GM21423 (cell line): ENCODE measurements at regions not wholly inside any gene's neighbourhood (a gene's known extent, or its start where the extent isn't known, plus 50 kb on each side); places are given as distances from the start of the nearest gene placed in this dataset.

Experiments used
- ATAC-seq: cut with Tn5 transposase; IDR thresholded peaks from one replicate; pipeline ENCODE4 v1.9.1; 2021; ENCODE audit warnings: mild to moderate bottlenecking, moderate library complexity; ENCODE audit not compliant: unreplicated experiment

DNA sequence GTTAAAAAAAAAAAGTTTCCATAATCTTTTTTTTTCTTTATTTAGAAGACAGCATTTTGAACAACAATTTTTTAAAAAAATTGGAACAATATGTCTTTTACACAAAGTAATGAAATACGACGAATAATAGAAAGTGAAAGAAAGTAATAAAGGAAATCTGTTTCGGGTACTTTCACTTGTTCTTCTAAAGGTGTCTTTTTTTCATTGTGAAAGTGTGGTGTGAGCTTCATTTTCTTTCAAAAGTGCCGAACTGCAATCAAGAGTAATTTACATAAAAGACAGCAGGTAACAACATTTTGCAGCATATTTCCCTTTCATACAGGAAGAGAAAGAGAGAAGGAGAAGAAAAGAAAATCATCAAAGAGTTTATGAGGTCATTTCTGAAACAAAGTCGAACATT lies 159.7 kb upstream of the CDH12 start:
- ATAC-seq = peak; percentile 62

DNA sequence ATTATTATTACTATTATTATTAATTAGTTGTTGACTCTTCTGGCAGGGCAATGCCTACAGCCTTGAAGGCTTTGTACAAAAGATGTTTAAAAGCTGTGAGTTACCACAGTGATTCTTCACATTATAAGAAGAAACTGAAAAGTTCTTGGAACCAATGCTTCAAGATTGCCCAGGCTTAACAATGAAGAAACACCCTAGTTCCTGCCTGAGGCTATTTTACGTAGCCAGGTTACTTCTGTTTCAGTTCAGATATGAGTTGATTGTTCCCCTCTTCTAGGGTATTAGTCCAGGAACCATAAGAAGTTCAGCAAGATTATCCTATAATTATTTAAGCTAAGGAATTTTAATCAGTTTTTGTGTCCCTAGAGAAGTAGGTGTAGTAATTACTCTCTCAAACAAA lies 154.6 kb upstream of the CDH12 start:
- ATAC-seq = no peak

DNA sequence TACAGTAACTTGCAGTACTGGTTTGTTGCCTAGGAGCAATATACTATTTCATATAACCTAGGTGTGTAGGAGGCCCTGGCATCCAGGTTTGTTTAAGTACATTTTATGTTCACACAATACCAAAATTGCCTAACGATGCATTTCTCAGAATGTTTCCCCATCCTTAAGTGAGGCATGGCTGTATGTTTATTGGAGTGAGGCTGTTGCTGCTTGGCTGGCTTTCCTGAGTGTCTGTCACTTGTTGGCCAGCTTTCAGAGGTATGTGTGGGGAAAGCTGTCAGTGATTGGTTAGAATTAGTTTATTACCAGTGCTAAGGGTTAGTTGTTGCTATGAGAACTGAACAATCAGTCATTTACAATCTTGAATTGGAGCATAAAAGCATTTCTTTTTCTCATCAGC lies 154.1 kb upstream of the CDH12 start:
- no peak for ATAC-seq

DNA sequence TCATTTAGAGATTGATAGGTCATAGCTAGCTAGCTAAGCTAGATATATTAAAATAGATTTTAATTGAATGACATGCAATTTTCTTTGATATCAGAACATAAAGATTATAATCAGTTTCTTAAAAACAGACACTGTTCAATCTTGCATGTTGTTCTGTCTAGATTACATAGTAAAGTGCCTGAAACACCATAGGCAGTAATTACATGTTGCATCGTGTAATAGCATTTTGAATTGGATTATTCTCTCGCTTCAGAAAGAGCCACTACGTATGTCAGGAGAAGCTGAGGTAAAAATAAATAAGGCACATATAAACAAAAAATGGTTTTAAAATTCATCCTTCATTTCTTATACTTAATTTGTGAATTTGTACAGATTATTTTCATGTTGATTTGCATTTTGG lies 148.0 kb upstream of the CDH12 start:
- ATAC-seq = no peak

DNA sequence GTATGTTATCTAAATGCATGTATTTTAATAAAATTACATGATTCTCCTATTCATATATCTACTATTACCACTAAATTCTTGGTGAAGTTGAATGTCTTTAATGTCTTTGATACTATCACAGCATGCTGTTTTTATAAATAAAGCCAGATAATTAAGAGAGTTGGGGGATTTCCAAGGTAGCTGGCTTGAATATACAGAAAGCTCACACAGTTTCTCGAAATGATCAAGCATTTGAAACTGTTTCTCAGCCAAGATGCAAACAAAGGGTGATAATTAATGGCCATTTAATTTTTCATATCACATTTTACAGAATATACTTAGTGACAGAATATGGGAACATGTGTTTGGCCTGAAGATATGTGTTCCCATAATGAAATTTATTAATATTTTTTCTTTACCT lies 145.6 kb upstream of the CDH12 start:
- no peak for ATAC-seq

DNA sequence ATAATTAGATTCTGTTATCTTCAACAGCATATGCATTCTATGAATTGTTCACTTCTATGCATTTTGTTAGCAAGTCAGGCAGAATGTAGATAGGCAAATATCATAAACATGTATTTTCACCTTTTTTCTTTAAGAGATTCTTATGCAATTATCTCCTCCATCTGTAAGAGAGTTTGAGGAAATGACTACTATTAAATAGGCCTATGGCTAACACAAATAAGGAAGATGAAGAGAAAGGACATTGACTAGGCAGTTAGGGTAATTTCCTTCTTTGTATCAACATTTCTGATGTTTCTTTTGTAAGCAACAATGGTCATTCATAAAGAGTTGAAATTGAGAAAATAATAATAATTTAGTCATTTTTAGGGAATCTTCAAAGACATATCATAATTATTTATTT lies 145.2 kb upstream of the CDH12 start:
- no peak for ATAC-seq

DNA sequence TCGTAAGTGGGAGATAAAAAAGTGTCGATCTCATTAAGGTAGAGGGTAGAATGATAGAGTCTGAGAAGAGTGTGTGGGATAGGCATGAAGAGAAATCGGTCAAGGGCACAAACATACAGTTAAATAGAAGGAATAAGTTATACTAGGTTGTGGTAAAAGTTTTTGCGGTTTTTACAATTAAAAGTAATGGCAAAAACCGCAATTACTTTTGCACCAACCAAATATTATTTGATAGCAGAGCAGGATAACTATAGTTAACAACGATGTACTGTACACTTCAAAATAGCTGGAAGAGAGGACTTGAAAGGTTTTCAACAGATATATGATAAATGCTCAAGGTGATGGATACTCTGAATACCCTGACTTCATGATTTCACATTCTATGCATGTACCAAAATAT lies 135.8 kb upstream of the CDH12 start:
- no peak for ATAC-seq

DNA sequence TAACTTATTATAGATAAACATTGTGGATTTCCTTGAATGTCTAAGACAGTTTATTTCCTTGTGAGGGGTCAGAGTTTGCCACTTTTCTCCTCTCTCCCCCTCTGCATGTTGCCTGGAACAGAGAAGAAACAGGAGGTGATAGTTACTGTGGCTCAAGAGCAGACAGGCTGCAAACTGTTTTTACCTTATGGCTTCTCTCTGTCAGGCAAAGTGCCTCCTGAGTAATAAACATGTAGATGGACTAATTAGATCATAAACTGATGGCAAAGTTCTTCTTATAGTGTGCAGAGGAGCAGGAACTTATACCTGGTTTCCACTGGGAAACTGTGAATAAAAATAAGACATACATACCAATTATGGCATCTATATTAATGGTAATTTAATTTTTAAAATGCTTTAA lies 133.1 kb upstream of the CDH12 start:
- no peak for ATAC-seq

DNA sequence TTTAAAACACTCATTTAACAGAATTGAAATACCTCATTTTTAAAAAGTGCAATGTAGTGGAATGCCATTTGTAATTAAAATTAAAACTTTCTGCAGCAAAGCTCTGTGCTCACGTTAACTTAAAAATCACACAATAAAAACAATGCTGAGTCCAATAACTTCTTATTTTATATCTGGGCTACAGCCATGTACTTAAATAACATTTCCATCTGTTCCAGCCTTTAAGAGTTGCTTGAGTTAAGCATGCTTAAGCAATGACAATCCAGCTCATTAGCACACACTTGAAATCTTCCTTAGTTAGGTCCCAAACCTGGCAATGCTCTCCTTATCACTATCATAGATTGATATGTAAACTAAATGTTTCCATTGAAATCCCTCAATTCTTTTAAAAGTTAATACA lies 132.3 kb upstream of the CDH12 start:
- ATAC-seq = no peak

DNA sequence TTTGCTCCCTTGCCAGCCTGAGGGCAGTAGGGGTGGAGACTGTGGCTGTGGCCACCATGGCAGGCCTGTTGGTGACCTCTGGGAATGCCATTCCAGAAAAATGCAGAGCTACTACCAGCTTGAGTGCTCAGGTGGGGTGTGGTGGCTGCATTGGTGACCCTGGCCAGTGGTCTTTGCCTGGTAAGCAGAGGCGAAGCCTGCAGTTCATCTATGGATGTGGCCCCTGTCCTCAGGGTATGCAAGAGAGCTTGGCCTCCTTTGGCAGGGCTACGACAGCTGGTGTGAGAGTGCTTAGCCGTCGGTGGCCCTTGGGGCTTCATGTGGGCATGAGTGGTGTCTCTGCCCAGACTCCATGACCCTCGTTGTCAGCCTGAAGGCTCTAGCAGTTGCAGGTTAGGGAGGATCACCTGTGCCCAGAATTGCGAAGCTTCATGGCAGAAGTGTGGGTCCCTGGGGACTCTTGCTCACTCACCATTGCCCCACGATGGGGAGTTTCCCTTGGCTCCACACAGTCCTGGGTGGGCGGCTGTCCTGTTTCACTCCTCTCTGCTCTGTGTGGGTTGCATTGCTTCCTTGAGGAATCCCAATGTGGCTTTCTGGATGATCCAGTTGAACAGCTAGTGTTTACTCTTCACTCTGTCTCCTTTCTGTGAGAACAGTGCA lies 117.9 kb upstream of the CDH12 start:
- ATAC-seq = no peak

DNA sequence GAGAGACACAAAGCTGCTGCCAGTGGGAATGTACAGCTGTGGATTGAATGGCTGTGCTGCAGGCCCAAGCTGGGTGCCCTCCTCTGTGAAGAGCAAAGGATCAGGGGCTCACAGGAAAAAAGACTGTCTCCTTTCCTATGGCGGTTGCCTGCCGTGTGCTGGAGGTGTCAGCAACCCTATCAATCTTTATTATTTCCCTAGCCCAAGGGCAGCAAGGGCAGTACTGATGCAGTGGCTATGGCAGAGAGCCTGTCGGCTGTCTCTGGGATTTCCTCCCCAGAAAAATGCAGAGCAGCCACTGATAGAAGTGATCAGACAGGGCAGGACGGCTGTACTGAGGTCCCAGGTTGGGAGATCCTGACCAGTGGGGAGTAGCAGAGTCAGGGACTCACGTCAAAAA lies 117.3 kb upstream of the CDH12 start:
- ATAC-seq = no peak

DNA sequence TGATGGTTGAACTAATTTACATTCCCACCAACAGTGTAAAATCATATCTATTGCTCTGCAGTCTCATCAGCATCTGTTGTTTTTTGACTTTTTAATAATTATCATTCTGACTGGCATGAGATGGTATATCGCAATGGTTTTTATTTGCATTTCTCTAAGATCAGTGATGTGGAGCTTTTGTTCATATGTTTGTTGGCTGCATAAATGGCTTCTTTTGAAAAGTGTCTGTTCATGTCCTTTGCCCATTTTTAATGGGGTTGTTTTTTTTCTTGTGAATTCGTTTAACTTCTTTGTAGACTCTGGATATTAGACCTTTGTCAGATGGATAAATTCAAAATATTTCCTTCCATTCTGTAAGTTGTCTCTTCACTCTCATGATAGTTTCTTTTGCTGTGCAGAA lies 115.2 kb upstream of the CDH12 start:
- no peak for ATAC-seq

DNA sequence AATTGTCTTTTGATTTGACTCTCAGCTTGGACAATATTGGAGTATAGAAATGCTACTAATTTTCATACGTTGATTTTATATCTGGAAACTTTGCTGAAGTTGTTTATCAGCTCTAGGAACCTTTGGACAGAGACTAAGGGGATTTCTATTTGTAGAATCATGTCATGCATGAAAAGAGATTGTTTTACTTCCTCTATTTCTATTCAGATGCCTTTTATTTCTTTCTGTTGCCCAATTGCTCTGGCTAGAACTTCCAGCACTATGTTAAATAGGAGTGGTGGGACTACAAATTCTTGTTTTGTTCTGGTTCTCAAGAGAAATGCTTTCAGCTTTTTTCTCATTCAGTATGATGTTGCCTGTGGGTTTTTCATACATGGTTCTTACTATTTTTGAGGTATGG lies 112.8 kb upstream of the CDH12 start:
- no peak for ATAC-seq

DNA sequence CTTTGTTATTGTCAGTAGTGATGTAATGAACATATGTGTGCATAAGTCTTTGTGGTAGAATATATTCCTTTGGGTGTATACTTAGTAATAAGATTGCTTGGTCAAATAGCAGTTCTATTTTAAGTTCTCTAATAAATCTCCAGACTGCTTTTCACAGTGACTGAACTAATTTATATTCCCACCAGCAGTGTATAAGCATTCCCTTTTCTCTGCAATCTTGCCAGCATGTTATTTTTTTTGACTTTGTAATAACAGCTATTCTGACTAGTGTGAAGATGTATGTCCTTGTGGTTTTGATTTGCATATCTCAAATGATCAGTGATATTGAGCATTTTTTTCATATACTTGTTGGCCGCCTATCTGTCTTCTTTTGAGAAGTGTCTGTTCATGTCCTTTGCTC lies 111.5 kb upstream of the CDH12 start:
- no peak for ATAC-seq

DNA sequence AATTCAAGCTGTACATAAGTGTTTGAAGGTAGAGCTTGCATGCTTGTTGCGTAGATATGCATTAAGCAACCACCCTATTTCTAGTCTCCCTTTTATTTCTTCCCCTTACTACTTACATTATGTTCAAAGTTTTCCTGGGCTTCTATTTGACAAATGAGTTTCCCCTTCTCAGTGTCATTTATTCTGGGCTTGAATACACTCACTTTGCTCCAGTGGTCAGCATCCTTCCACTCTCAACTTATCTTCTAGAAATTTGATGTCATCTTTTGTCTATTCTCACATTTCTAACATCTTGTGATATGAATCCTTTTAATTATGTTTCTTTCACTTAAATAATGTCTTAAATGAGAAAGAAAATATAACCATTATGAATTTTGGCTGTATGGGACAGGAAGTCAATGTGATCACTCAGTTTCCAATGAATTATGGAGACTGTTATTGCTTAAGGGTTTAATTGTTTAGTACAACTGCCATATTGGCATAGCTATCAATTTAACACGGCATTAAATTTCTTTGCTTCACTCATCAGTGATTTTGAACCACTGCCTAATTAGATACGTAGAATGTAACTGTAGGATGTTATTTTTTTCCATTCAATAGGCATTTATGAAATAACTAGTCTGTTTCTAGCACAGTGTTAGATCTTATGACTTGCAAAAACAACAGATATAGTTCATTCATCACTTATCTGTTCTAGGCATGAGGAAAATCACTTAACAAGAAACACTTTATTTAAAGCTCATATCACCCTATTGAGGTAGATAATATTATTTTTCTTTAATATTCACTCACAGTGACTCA lies 105.5 kb upstream of the CDH12 start:
- ATAC-seq = no peak

DNA sequence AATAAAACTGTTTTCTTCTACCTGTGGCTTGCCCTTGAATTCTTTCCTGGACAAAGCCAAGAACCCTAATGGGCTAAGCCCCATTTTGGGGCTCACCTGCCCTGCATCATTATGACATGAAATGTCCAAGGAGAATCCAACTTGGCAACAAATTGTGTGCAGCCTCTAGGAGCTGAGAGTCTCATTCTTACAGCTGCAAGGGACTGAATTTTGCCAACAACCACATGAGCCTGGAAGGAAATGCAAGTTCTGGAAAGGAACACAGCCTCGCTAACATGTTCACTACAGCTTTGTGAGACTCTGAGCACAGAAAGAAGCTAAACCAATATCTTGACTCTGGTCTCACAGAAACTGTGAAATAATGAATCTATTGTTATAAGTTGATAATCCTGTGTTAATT lies 94.8 kb upstream of the CDH12 start:
- ATAC-seq = no peak

DNA sequence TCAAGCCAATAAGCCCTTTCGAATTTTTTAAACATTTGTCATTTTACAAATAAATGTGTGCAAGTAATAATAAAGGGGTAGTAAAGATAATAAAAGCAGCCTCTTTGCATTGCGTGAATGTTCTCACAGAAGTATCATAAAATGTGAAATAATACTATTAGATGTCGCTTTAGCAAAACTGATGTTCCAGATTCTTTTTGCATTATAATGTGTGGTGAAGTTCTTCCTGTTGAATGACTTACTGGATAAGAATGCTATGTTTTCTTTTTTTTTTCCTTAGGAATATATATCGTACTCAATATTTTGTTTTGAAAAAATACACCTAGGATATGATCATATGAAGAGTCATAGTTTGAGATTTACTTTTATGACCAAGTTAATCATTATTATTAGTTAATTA lies 85.2 kb upstream of the CDH12 start:
- no peak for ATAC-seq

DNA sequence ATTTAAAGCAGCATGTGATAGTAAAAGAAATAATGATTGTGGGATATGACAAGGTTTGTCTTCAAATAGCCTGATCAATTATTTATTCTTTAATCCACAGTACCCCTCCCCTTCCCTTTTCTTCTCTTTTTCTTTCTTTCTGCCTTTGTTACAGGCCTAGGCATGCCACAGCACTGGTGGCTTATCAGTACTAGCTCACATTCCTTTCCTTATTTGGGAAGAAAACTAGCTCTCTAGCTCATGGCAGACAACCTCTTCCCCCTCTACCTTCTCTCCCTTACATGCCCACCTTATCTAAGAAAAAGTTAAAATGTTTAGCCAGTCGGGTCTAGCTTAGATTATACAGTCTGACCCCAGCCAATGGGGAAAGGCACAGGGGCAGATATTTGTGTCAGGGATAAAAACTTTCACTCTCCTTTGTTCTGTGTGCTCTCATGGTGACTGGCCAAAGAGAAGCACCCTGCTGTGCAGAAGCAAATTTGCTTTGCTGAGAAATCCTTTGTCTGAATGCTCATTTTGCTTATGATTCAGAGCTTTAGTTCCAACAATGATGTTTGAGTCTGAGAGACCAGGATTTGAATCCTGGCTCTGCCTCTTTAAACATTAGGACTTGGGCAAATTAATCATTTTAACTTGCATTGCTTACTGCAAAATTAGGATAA lies 75.8 kb upstream of the CDH12 start:
- ATAC-seq = no peak

DNA sequence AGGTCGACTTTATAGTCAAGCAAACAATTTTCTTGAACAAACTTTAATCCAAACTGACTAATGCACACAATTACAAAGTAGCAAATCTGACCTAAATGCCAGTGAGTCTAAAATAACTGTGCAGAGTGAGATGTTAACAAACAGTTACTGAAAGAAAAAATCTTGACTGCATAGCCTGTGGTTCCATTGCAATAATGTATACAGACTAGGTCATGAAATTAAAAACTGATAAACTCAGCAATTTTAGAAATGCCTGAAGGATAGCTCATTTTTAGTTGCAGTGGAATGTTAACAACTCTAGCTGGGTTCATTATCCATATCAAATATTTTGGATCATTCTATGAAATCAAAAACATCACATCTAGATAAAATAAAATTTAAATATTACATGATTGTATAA lies 73.4 kb upstream of the CDH12 start:
- ATAC-seq = no peak

DNA sequence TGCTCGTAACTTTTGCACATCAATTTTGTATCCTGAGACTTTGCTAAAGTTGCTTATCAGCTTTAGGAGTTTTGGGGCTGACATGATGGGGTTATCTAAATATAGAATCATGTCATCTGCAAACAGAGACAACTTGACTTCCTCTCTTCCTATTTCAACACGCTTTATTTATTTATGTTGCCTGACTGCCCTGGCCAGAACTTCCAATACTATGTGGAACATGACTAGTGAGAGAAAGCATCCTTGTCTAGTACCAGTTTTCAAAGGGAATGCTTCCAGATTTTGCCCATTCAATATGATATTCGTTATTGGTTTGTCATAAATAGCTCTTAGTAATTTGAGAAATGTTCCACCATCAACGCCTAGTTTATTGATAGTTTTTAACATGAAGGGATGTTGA lies 65.4 kb upstream of the CDH12 start:
- ATAC-seq = no peak

DNA sequence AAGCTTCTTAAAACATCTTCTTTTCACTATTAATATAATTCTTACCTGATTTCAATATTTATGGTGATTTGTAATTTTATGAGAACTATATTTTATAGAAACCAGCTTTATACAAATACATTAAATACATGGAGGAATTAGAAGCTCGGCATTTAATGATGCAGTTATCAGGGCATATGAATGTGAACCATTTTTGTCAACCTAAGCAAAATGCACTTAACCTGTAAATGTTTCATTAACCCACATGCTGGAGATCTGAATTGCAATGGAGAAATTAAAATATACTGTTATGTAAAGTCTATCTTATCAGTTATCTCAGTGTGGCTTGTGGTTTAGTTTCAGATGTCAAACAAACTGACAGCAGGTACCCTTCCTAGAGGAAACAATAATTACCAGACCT lies 63.2 kb upstream of the CDH12 start:
- no peak for ATAC-seq

DNA sequence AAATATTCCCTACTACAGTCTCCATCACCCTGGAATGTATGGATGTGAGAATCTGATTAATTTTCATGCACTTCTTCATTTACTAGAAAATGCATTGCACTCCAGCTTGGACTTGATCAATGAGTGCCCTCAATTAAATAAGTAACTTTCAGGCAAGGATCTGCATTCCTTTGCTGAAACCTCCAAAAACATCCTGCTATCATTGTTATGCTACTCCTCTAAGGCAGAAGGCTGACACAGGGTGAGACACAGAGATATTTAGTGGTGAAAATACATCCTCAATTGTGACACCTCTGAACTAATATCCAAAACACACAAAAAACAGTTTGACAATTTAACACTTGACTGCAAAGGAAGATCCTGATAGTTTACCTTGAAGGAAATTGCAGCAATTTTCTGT lies 57.9 kb upstream of the CDH12 start:
- ATAC-seq = no peak
